ENCODE measurements at regions not wholly inside any gene's neighbourhood (a gene's known extent, or its start where the extent isn't known, plus 50 kb on each side); places are given as distances from the start of the nearest gene placed in this dataset.
"Not testable (repeated sequence)": the region's sequence is repeated elsewhere in the genome, so short reads cannot be mapped to it uniquely, and the experiment has no call there.

DNA sequence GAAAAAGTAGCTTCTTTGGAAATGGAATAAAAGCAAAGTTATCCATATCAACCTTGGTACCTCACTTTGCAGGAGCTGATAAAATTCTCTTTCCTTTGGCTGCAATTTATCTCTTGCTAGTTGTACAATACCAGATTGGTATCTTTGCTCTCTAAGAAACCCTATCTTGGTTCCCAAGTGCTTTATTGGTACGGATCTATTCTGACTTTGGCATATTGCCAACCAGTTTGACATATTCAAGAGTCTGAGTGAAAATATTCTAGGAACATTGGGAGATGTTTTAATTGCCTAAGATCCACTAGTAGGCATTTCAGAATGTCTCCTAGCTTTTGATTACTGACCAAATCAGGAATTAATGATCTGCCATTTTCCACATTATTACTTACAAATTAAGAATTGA is 167.2 kb upstream of the ATP2B1 start:
- no peak overlapping the region for H3K4me3 ChIP-seq (replicated peaks; ENCODE audit: low read depth, low read length)
- TF ChIP-seq, protein P1, sequence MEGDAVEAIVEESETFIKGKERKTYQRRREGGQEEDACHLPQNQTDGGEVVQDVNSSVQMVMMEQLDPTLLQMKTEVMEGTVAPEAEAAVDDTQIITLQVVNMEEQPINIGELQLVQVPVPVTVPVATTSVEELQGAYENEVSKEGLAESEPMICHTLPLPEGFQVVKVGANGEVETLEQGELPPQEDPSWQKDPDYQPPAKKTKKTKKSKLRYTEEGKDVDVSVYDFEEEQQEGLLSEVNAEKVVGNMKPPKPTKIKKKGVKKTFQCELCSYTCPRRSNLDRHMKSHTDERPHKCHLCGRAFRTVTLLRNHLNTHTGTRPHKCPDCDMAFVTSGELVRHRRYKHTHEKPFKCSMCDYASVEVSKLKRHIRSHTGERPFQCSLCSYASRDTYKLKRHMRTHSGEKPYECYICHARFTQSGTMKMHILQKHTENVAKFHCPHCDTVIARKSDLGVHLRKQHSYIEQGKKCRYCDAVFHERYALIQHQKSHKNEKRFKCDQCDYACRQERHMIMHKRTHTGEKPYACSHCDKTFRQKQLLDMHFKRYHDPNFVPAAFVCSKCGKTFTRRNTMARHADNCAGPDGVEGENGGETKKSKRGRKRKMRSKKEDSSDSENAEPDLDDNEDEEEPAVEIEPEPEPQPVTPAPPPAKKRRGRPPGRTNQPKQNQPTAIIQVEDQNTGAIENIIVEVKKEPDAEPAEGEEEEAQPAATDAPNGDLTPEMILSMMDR (IDR thresholded peaks at IDR 0.05; ENCODE audit: low read depth, low read length, missing control alignments), result no peak
- no peak for DNase-seq (ENCODE audit: extremely low read depth, low read depth)

DNA sequence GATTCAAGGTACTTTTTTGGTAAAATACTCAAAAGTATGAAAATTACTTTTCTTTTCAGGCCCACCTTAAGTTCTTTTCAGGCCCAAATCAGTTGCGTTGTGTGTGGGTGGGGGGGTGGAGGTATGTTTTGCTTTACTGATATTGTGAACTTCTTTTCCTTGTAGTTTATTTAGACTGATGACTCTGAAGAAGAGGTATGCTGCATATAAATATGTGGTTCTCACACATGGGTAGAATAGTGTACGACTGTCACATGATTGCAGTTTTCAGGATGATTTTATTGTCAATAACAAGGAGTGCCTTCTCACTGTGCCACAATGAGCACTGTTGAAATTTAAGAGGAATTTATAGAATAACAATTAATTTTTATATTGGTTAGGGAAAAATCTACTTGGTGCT is 166.6 kb upstream of the ATP2B1 start:
- H3K4me3 ChIP-seq (replicated peaks; ENCODE audit: low read depth, low read length), result no peak overlapping the region
- TF ChIP-seq, protein P1 (IDR thresholded peaks at IDR 0.05; ENCODE audit: low read depth, low read length, missing control alignments), result no peak
- DNase-seq (ENCODE audit: extremely low read depth, low read depth), result no peak

DNA sequence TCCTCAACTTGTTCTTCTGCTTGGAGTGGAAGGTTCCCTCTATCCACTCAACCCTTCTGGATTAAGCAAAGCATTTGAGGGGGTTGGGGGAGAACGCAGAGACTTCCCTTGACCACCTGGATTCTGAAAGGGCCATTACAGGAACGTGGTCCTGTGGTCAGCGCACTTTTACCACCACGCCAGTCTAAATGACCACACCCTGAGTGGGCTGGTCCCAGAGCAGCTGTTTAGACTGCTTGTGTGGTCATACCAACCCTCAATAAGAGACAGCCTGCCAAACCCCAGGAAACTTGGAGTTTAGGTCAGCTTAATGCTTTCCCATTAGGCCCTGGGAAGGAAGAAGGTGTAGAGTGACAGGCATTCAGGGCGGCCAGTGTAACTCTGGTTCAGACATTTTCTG is 165.5 kb upstream of the ATP2B1 start:
- DNase-seq (ENCODE audit: extremely low read depth, low read depth), result no peak
- TF ChIP-seq, protein P1 (IDR thresholded peaks at IDR 0.05; ENCODE audit: low read depth, low read length, missing control alignments), result no peak
- no peak overlapping the region for H3K4me3 ChIP-seq (replicated peaks; ENCODE audit: low read depth, low read length)

DNA sequence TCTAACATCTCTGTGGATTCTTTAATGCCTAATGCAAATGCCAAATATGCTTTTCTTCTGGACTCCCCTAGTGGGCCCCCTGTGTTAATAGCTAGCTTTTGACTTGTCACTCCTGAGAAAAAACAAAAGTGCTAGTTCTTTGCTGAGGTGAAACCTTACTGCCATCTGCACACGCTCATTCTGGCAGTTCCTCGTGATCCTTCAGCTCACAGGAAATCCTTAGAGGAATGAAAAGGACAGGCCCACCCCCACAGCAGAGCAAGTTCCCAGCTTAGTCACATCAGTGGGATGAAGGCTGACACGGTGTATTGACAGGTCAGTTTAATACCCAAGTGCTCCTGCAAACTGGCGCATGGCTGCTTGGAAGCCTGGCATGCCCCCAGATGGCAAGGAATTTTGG is 165.1 kb upstream of the ATP2B1 start:
- TF ChIP-seq, protein P1 (IDR thresholded peaks at IDR 0.05; ENCODE audit: low read depth, low read length, missing control alignments), result no peak
- DNase-seq (ENCODE audit: extremely low read depth, low read depth), result no peak
- no peak overlapping the region for H3K4me3 ChIP-seq (replicated peaks; ENCODE audit: low read depth, low read length)

DNA sequence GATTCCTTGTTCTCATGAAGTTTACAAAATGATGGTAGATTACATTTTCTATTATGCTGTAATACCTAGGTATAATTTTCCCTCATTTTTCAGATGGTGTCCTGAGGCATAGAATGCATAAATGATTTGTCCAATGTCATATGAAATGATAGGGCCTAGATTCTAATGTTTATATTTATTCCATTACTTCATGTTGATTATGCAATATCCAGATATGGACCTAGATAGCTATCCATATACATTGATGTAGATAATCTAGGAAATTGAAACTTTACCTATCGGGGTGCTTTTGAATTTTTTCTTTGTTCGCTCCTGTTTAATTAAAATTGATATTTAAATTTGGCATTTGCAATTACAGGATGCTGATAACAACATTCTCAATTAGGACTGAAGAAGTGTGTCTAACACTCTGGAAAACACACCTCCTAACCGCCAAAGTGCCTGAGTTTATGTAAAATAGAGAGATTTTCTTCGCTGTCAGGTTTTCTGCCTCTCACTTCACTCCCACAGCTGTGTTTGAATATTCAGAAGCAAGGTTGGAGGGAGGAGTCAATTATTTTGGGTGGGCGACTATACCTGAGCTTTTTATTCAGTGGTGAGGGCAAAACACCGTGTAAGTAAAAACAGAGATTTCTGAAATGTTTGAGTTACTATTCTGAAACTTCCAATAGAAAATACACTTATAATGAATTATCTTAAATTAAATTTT is 164.4 kb upstream of the ATP2B1 start:
- DNase-seq (ENCODE audit: extremely low read depth, low read depth), result no peak
- no peak overlapping the region for H3K4me3 ChIP-seq (replicated peaks; ENCODE audit: low read depth, low read length)
- TF ChIP-seq, protein P1 (IDR thresholded peaks at IDR 0.05; ENCODE audit: low read depth, low read length, missing control alignments), result no peak

DNA sequence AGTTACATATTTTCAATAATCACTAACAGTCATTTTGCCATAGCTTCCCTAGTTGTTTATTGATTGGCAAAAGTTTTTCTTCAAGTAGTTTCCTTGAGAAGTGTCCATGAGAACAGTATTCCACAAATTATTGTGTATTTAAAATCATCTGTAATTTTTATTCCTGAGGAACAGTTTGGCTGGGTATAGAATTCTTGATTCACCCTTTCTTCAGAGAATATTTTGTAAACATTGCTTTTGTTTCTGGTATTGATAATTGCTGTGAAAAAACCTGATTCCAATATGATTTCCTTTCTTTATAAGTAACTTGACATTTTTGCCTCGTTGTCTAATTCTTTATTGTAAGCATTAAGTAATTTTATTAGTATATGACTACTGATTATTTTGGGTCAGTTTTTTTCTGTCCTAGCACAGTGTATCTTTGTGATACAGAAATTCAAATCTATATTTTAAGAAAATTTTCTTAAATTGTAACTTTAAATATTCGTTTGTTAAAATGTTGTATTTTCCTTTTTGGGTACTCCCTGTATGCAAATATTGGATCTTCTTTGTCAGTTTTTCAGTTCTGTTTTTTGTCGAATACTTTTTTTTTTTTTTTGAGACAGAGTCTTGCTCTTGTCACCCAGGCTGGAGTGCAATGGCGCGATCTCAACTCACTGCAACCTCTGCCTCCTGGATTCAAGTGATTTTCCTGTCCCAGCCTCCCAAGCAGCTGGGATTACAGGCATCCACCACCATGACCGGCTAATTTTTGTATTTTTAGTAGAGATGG is 162.0 kb upstream of the ATP2B1 start:
- no peak for DNase-seq (ENCODE audit: extremely low read depth, low read depth)
- TF ChIP-seq, protein P1 (IDR thresholded peaks at IDR 0.05; ENCODE audit: low read depth, low read length, missing control alignments), result no peak
- H3K4me3 ChIP-seq (replicated peaks; ENCODE audit: low read depth, low read length), result no peak overlapping the region

DNA sequence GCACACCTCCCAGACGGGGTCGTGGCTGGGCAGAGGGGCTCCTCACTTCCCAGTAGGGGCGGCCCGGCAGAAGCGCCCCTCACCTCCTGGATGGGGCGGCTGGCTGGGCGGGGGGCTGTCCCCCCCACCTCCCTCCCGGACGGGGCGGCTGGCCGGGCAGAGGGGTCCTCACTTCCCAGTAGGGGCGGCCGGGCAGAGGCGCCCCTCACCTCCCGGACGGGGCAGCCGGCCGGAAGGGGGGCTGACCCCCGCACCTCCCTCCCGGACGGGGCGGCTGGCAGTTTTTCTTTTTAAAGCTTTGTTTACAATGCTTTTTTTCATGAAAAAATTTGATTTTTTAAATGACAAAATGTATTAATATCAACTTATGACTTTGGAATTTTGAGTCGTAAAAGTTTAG is 159.0 kb upstream of the ATP2B1 start:
- not testable (repeated sequence) for H3K4me3 ChIP-seq (replicated peaks; ENCODE audit: low read depth, low read length)

More for the DNA sequence above, 159.0 kb upstream of the ATP2B1 start:
- DNase-seq (ENCODE audit: extremely low read depth, low read depth), result not testable (repeated sequence)
